BE2C (cell line): ENCODE measurements at regions not wholly inside any gene's neighbourhood (a gene's known extent, or its start where the extent isn't known, plus 50 kb on each side); places are given as distances from the start of the nearest gene placed in this dataset.

Experiments
- DNase-seq: peaks from one replicate; pipeline ENCODE4 v3.0.0-alpha.2; 2020
- H3K27me3 ChIP-seq: fragments of 250-450 bp; sonication (Bioruptor Pico); 2 replicates; pipeline ENCODE4 v1.5.1; 2020; ENCODE audit warnings: mild to moderate bottlenecking
- H3K36me3 ChIP-seq: fragments of 250-450 bp; sonication (Bioruptor Pico); 2 replicates; pipeline ENCODE4 v1.5.1; 2020; ENCODE audit warnings: mild to moderate bottlenecking
- H3K4me1 ChIP-seq: fragments of 250-450 bp; sonication (Bioruptor Pico); 2 replicates; pipeline ENCODE4 v1.5.1; 2020
- H3K4me3 ChIP-seq: 2 replicates; pipeline ENCODE4 v1.5.1; 2011; ENCODE audit warnings: low read depth, low read length
- H3K9me3 ChIP-seq: fragments of 250-450 bp; sonication (Bioruptor Pico); 2 replicates; pipeline ENCODE4 v1.5.1; 2020
- TF ChIP-seq, protein P1 (sequence below): IDR thresholded peaks from 2 replicates; pipeline ENCODE4 v1.5.1; 2012; ENCODE audit warnings: mild to moderate bottlenecking, low read depth, low read length

DNA sequence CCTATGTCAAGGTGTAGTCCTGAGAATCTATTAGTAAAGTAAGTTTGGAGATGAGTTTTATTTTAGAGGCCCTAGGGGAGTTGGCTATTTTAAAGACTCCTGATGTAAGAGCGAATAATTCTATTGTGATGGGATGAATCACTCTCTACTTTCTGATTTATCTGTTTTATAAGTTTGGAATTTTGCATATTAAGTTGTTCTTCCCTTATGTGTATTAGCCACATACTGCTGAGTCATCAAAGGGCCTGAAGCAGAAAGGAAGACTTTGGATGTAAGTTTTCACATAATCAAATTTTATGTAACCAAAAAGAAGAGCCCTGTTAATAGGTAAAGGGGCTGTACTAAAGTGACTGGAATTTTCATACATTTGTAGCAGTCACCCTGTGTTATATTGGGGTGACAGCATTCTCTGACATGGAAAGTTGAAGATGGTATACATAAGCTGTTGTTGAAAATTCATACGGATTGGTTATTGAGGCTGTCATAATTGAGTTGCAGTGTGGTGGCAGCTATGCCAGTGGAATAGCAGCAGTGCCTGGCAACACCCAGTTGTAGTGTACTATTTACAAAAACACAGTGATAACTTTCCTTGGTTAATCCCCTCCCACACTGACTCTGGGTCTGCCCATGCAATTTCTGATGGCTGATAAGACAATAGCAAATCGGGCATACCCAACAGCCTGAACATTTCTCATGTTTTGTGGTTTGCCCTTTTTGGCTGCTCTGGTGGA is 90.6 kb upstream of the NTM start:
- no peaks in the 10 kb centered on the region for H3K4me1 ChIP-seq
- no peak overlapping the region for H3K4me3 ChIP-seq
- TF ChIP-seq, protein P1, sequence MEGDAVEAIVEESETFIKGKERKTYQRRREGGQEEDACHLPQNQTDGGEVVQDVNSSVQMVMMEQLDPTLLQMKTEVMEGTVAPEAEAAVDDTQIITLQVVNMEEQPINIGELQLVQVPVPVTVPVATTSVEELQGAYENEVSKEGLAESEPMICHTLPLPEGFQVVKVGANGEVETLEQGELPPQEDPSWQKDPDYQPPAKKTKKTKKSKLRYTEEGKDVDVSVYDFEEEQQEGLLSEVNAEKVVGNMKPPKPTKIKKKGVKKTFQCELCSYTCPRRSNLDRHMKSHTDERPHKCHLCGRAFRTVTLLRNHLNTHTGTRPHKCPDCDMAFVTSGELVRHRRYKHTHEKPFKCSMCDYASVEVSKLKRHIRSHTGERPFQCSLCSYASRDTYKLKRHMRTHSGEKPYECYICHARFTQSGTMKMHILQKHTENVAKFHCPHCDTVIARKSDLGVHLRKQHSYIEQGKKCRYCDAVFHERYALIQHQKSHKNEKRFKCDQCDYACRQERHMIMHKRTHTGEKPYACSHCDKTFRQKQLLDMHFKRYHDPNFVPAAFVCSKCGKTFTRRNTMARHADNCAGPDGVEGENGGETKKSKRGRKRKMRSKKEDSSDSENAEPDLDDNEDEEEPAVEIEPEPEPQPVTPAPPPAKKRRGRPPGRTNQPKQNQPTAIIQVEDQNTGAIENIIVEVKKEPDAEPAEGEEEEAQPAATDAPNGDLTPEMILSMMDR, result no peak
- no peak for DNase-seq
- no peaks in the 10 kb centered on the region for H3K27me3 ChIP-seq
- H3K9me3 ChIP-seq, result no peaks in the 10 kb centered on the region; the same call in 1 of the 2 replicates
- no peaks in the 10 kb centered on the region for H3K36me3 ChIP-seq

DNA sequence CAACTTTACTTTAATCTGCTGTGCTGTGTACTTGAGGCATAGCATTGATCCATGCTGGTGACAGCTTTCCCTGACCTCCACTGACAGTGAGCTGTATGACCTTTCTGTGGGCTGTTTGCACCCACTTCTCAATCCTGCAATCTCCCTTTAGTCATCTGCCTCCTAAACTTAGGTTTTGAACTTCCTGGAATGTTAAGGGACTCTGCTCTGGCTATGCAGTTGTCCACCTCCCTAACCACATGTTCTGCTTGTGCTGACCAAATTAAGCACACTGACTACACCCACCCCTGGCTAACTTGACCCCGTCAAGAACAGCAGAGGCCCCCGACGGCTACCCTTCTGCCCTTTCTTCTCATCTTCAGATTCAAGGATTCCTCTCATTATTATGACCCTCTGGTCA is 89.1 kb upstream of the NTM start:
- Histone ChIP-seq H3K4me1 (no peaks in the 10 kb centered on the region), H3K9me3 (no peaks in the 10 kb centered on the region; the same call in 1 of the 2 replicates), H3K36me3 (no peaks in the 10 kb centered on the region), H3K27me3 (no peaks in the 10 kb centered on the region), H3K4me3 (no peak overlapping the region)
- TF ChIP-seq, protein P1, result no peak
- no peak for DNase-seq

DNA sequence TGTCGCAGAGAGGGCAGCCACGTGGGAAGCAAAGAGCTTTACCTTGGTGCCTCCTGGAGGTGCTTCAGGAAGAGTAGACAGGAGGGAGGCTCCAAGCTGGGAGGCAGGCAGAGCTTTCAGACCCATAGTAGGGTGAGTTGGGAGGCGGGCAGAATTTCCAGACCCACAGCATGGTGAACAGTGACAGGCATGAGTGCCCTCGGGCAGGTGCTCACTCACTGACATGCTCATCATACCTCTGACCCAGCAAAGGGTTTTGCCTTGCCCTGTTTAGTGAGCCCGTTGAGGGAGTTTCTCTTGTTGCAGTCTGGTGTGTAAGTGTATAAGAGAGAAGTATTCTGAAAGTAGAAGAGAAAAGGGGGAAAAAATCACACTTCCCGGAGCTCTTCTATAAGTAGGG is 86.4 kb upstream of the NTM start:
- no peaks in the 10 kb centered on the region for H3K27me3 ChIP-seq
- no peaks in the 10 kb centered on the region for H3K9me3 ChIP-seq
- H3K36me3 ChIP-seq, result no peaks in the 10 kb centered on the region
- TF ChIP-seq, protein P1, result no peak
- no peak for DNase-seq
- no peaks in the 10 kb centered on the region for H3K4me1 ChIP-seq
- H3K4me3 ChIP-seq, result no peak overlapping the region

DNA sequence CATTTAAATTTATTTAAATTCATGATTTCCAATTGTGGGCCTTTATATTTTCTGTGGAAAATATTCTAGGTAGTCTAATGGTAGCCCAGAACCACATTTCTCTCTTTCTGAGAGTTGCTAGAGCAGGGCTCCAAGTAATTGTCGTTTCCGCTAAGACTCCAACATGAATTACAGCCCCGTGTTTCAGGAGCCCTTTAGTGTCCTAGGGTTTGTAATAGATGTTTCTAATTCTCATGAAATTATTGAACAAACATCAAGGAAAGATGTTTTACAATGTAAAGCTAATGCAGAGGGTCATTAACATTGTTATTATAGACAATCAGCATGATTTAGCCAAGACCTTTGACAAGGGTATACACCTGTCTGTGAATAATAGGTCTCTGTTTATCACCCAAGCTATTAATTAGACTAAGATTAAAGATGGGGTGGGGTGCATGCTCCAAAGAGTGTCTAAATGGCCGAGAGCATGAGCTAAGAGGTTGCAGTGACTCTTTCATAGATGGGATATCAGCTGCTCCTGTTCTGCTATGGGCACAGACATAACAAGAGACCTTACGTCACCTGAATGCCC is 81.8 kb upstream of the NTM start:
- TF ChIP-seq, protein P1, result no peak
- no peak for DNase-seq
- Histone ChIP-seq H3K27me3 (no peaks in the 10 kb centered on the region), H3K4me1 (no peaks in the 10 kb centered on the region), H3K4me3 (no peak overlapping the region), H3K36me3 (no peaks in the 10 kb centered on the region), H3K9me3 (0 out of 2 replicates have a peak, but pooled peaks cover 3% of the 10 kb centered on the region)

DNA sequence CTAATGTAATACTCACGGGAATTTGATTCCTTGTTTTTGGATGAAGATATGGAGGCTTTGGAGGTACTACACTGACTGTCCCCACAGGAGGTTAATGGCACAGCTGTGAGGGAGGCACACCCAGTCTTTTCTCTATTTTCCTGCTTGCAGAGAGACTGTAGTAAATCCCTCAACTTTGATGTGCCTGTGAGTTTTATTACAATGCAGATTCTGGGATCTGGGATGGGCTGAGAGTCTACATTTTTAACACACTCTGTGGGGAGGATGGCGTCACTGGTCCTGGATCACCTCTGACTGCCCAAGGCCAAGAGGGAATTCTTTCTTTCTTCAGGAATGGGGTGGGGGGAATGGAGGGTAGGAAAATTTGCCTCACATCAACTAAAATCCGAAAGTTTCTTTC is 80.2 kb upstream of the NTM start:
- DNase-seq, result no peak
- TF ChIP-seq, protein P1, result no peak

DNA sequence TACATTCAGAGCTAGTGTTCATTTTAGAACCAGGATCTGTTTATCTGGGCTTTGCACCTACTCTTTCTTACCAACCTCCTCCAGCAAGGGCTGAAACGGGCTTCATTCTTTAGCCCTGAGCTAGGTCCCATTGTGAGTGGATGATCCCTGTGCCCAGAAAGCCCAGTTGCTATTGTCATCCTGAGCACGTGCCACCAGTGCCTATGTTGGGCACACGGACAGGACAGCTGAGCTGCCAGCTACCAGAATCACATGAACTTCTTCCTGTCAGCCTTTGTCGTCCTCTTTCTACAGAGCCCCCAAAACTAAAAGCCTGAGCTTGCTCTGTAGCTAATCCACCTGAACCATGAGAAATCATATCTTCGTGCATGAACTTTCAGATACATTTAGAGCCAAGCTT is 74.4 kb upstream of the NTM start:
- H3K4me3 ChIP-seq, result no peak overlapping the region
- H3K36me3 ChIP-seq, result no peaks in the 10 kb centered on the region
- TF ChIP-seq, protein P1, result no peak
- no peak for DNase-seq
- no peaks in the 10 kb centered on the region for H3K4me1 ChIP-seq
- no peaks in the 10 kb centered on the region for H3K27me3 ChIP-seq
- 0 out of 2 replicates have a peak, but pooled peaks cover 3% of the 10 kb centered on the region for H3K9me3 ChIP-seq

More for the DNA sequence above, 80.2 kb upstream of the NTM start:
- Histone ChIP-seq H3K4me3 (no peak overlapping the region), H3K9me3 (0 out of 2 replicates have a peak, but pooled peaks cover 3% of the 10 kb centered on the region), H3K4me1 (no peaks in the 10 kb centered on the region), H3K36me3 (no peaks in the 10 kb centered on the region), H3K27me3 (no peaks in the 10 kb centered on the region)
